Thoracic aorta (tissue), 2 donors: ENCODE measurements at regions not wholly inside any gene's neighbourhood (a gene's known extent, or its start where the extent isn't known, plus 50 kb on each side); places are given as distances from the start of the nearest gene placed in this dataset.

Source experiments
- ATAC-seq: fragments of 150-250 bp; one replicate; pipeline ENCODE4 v1.8.0; 2017; ENCODE audit warnings: low read depth; ENCODE audit not compliant: insufficient number of reproducible peaks, low FRiP score
- DNase-seq: peaks from one replicate; pipeline ENCODE4 v3.0.0-alpha.2; 2020; ENCODE audit warnings: low spot score
- H3K27ac ChIP-seq, 2 donors: fragments of 200-600 bp; sonication (generic); 1 replicate in 1 of 2; 2 replicates in 1 of 2; pipeline ENCODE4 v1.5.1; 2016; ENCODE audit warnings: mild to moderate bottlenecking in 2 of 2, moderate library complexity in 2 of 2
- H3K27me3 ChIP-seq: fragments of 200-600 bp; sonication (generic); replicated peaks from 2 replicates; pipeline ENCODE4 v1.6.0; 2016; ENCODE audit warnings: mild to moderate bottlenecking; ENCODE audit not compliant: insufficient read depth
- H3K36me3 ChIP-seq: fragments of 200-600 bp; sonication (generic); one replicate; pipeline ENCODE4 v1.5.1; 2016
- H3K4me1 ChIP-seq, 2 donors: fragments of 200-600 bp; sonication (generic); 1 replicate in 1 of 2; 2 replicates in 1 of 2; pipeline versions ENCODE4 v1.5.1 to v1.6.0; 2016; ENCODE audit warnings: low read depth in 2 of 2, mild to moderate bottlenecking in 1 of 2; ENCODE audit not compliant: control insufficient read depth in 1 of 2
- H3K4me3 ChIP-seq: fragments of 200-600 bp; sonication (generic); 2 replicates; pipeline ENCODE4 v1.5.1; 2016; ENCODE audit warnings: mild to moderate bottlenecking
- H3K9me3 ChIP-seq: fragments of 200-600 bp; sonication (generic); 2 replicates; pipeline ENCODE4 v1.5.1; 2016
- CTCF ChIP-seq: fragments of 200-600 bp; sonication (generic); IDR thresholded peaks from one replicate; pipeline ENCODE4 v1.5.1; 2019; ENCODE audit warnings: antibody characterized with exemption

GRCh38 chr15:95615436-95615835 lies 715.1 kb upstream of the NR2F2 start:
- Histone ChIP-seq H3K27me3 (no peaks in the 10 kb centered on the region), H3K4me3 (no peak overlapping the region), H3K9me3 (no peaks in the 10 kb centered on the region), H3K27ac (peak overlapping the region; percentile 41 to 50), H3K4me1 (peaks cover 6 to 40% of the 10 kb centered on the region in 2 donors), H3K36me3 (no peaks in the 10 kb centered on the region)
- no peak for TF ChIP-seq CTCF
- no peak for DNase-seq
- no peak for ATAC-seq

GRCh38 chr15:95616306-95616705 lies 714.2 kb upstream of the NR2F2 start:
- no peak overlapping the region for H3K4me3 ChIP-seq
- no peaks in the 10 kb centered on the region for H3K27me3 ChIP-seq
- ATAC-seq (no peak), DNase-seq (no peak)
- peaks cover 9 to 47% of the 10 kb centered on the region in 2 donors for H3K4me1 ChIP-seq
- no peak for TF ChIP-seq CTCF
- H3K36me3 ChIP-seq: no peaks in the 10 kb centered on the region
- H3K9me3 ChIP-seq: no peaks in the 10 kb centered on the region
- H3K27ac ChIP-seq: no peak overlapping the region

- Histone ChIP-seq H3K36me3 (no peaks in the 10 kb centered on the region), H3K27me3 (no peaks in the 10 kb centered on the region), H3K27ac (no peak overlapping the region), H3K4me1 (peaks cover 13 to 27% of the 10 kb centered on the region in 2 donors), H3K9me3 (peaks cover 5% of the 10 kb centered on the region), H3K4me3 (no peak overlapping the region)
- DNase-seq (no peak), ATAC-seq (no peak)
- no peak for TF ChIP-seq CTCF
These were observed 709.4 kb upstream of the NR2F2 start for GRCh38 chr15:95620934-95621579.

- ATAC-seq (no peak), DNase-seq (no peak)
- no peak overlapping the region for H3K27ac ChIP-seq
- H3K4me1 ChIP-seq: peaks cover 13 to 20% of the 10 kb centered on the region in 2 donors
- H3K9me3 ChIP-seq: peaks cover 5% of the 10 kb centered on the region
- no peak for TF ChIP-seq CTCF
- no peak overlapping the region for H3K4me3 ChIP-seq
- H3K27me3 ChIP-seq: no peaks in the 10 kb centered on the region
- H3K36me3 ChIP-seq: no peaks in the 10 kb centered on the region
These were observed 707.7 kb upstream of the NR2F2 start for GRCh38 chr15:95622843-95623242.

GRCh38 chr15:95624100-95624499 lies 706.4 kb upstream of the NR2F2 start:
- peaks cover 13 to 20% of the 10 kb centered on the region in 2 donors for H3K4me1 ChIP-seq
- H3K4me3 ChIP-seq: no peak overlapping the region
- peaks cover 5% of the 10 kb centered on the region for H3K9me3 ChIP-seq
- DNase-seq (no peak), ATAC-seq (no peak)
- H3K27ac ChIP-seq: peak overlapping the region; percentile 1 to 48
- H3K27me3 ChIP-seq: no peaks in the 10 kb centered on the region
- H3K36me3 ChIP-seq: no peaks in the 10 kb centered on the region
- TF ChIP-seq CTCF: no peak
